ENCODE measurements at regions not wholly inside any gene's neighbourhood (a gene's known extent, or its start where the extent isn't known, plus 50 kb on each side); places are given as distances from the start of the nearest gene placed in this dataset.

- no peak for DNase-seq
Measured at GRCh38 chr2:211241891-211242290, 685.5 kb downstream of the CPS1 start.

GRCh38 chr2:211247751-211248150 is 691.4 kb downstream of the CPS1 start:
- no peak for DNase-seq

DNA sequence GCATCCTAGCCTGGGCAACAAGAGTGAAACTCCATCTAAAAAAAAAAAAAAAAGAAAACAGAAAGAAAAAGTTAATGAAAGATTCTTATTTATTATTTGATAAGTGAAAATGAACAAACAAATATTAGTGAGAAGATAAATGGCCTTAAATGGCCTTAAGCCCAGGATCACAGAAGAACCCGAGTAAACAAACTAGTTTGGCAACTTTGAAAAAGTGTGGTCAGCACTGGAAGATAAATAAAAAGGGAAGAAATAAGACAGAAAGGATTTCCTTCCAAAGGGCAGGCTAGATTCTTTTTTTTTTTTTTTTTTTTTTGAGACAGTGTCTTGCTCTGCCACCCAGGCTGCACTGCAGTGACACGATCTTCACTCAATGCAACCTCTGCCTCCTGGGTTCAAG is 692.4 kb downstream of the CPS1 start:
- DNase-seq, result no peak

DNA sequence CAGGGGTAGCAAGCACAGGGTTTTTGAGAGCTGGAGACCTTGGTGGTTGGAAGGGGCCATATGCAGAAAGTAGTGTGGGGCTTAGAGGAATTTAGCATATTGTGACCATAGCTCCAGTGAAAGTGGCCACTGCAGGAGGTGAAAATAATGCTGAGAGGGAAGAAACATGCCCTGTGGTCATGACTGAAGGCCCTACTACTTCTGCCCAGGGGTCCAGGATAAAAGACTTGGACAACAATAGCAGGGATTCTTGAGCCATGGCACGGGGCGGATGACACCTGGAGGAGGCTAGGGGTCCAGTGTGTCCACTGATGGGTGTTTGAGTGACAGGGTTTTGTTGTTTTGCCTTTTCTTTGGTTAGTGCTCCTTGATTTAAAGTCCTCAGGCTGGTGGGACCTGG is 694.6 kb downstream of the CPS1 start:
- DNase-seq, result no peak

- no peak for DNase-seq
Measured at GRCh38 chr2:211258646-211259335, 702.4 kb downstream of the CPS1 start.

GRCh38 chr2:211259831-211260476 is 703.6 kb downstream of the CPS1 start:
- no peak for DNase-seq

- DNase-seq, result no peak
Measured at GRCh38 chr2:211270257-211270656, 713.9 kb downstream of the CPS1 start.

DNA sequence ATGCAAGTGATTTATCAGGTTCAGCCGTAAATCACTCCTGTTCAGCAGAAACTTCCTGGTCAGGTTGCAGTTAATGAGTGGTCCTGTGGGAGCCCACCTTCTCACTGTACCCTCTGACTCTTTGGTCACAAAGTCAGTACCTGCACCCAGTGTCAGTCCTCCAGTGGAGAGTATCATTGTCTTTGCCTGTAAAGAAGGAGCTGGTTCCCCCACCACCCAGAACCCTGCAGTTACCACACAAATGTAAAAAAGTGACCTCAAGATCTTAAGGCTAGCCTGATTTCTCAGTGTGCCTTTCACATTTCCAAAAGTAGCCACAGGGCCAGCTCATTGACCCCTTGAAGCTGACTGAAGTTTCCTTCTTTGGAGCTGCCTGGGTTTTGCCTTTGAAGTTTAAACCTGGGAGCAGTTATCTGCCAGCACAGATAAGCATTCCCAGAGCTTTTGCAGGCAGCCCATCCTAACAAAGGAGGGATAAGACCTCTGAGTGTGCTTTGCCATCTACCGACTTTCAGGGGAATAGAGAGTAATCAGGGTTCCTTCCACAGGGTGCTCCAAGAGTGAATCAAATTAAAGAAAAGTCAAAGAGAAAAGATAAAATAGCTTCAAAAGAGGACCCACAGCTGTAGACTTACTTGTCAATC is 725.2 kb downstream of the CPS1 start:
- no peak for DNase-seq

GRCh38 chr2:211302676-211303075 is 746.3 kb downstream of the CPS1 start:
- DNase-seq, result no peak

GRCh38 chr2:211306929-211307328 is 750.5 kb downstream of the CPS1 start:
- no peak for DNase-seq

All from GOT3 (cell line).